Spinal cord (tissue), 9 donors: ENCODE measurements at regions not wholly inside any gene's neighbourhood (a gene's known extent, or its start where the extent isn't known, plus 50 kb on each side); places are given as distances from the start of the nearest gene placed in this dataset.

Source experiments
- DNase-seq, 6 donors: peaks; one replicate each; pipeline versions ENCODE4 v3.0.0 to v3.0.0-alpha.2; 2013 to 2015; ENCODE audit warnings: low spot score in 6 of 6, low read depth in 4 of 6
- H3K27ac ChIP-seq: one replicate; pipeline ENCODE4 v1.5.1; 2013; ENCODE audit warnings: low read depth, low read length, control low read depth
- H3K27me3 ChIP-seq: one replicate; pipeline ENCODE4 v1.6.1; 2013; ENCODE audit warnings: low read length; ENCODE audit not compliant: control insufficient read depth, insufficient read depth
- H3K36me3 ChIP-seq: one replicate; pipeline ENCODE4 v1.6.1; 2013; ENCODE audit warnings: low read length; ENCODE audit not compliant: control insufficient read depth, insufficient read depth
- H3K4me1 ChIP-seq: one replicate; pipeline ENCODE4 v1.6.1; 2013; ENCODE audit warnings: low read length; ENCODE audit not compliant: control insufficient read depth, insufficient read depth
- H3K4me3 ChIP-seq: one replicate; pipeline ENCODE4 v1.5.1; 2013; ENCODE audit warnings: low read depth, low read length, control low read depth
- H3K9me3 ChIP-seq: one replicate; pipeline ENCODE4 v1.6.1; 2013; ENCODE audit warnings: low read length; ENCODE audit not compliant: control insufficient read depth, insufficient read depth
- WGBS: methylation state at CpG from one replicate; pipeline ENCODE4 v1.1.5; 2013; ENCODE audit warnings: missing lambda C conversion rate; ENCODE audit not compliant: insufficient coverage; 5-methylcytosine and 5-hydroxymethylcytosine counted together
- donor health status: healthy.

GRCh38 chr18:26656431-26656943, 108.1 kb upstream of the KCTD1 start:
- Histone ChIP-seq H3K4me1 (peaks cover 7% of the 10 kb centered on the region), H3K36me3 (no peaks in the 10 kb centered on the region), H3K27ac (peak overlapping the region; percentile 80), H3K9me3 (no peaks in the 10 kb centered on the region), H3K27me3 (no peaks in the 10 kb centered on the region), H3K4me3 (peak overlapping the region; percentile 56)
- DNase-seq, result no peak
- under 1% methylated on average over 68 of the region's 68 CpGs for WGBS

- H3K36me3 ChIP-seq, result no peaks in the 10 kb centered on the region
- under 1% methylated on average over 37 of the region's 58 CpGs for whole genome bisulfite sequencing
- H3K9me3 ChIP-seq, result no peaks in the 10 kb centered on the region
- H3K4me3 ChIP-seq, result peak overlapping the region; percentile 56
- peak overlapping the region; percentile 80 for H3K27ac ChIP-seq
- peaks cover 7% of the 10 kb centered on the region for H3K4me1 ChIP-seq
- H3K27me3 ChIP-seq, result no peaks in the 10 kb centered on the region
- DNase-seq, result peak in 3 of 6 donors; percentile 54 to 92 (median 86)
Measured at GRCh38 chr18:26655525-26656430, 107.4 kb upstream of the KCTD1 start.

DNA sequence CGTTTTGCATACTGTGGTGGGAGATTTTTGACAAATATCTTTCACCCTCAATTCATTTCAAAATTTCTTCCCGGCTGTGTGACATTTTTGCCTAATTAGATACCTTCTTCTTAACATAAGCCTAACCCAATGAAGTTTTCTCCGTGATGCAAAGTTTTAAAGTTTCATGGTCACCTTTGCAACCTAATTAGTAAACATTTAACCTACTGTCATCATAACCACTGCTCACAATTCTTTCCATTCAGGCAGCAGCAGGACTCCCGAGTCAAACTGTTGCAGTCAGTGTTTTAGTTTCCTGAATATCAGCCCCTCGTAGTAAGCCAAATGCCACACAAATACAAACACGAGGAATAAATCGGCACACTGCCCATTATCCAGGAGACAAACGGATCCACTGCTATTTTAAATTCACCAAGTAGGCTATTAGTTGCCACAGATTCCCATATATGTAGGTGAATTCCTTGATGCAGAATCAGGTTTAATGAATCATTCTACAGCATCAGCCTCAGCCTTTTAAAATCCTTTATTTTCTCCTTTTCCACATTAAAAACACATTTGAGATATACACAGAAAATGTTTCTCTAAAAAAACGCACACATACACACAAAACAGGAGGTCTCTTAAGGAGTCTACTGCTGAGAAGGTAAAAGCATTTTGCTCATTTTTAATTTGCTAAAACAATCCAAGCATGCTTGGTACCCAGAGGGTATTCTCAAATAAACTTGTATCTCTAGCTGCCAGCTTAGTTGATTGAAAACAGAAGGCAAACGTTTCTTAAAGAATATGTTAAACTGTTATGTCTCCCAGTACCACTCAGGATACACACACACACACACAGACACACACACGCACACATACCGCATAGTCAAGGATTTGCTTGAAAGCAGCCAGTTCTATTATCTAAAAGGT, 106.5 kb upstream of the KCTD1 start:
- Histone ChIP-seq H3K27ac (peak overlapping the region; percentile 80), H3K4me3 (peak overlapping the region; percentile 56), H3K4me1 (peaks cover 7% of the 10 kb centered on the region), H3K36me3 (no peaks in the 10 kb centered on the region), H3K9me3 (no peaks in the 10 kb centered on the region), H3K27me3 (no peaks in the 10 kb centered on the region)
- DNase-seq, result peak in 2 of 6 donors; percentile 67 to 87
- WGBS, result 31% methylated on average over 3 of the region's 12 CpGs

DNA sequence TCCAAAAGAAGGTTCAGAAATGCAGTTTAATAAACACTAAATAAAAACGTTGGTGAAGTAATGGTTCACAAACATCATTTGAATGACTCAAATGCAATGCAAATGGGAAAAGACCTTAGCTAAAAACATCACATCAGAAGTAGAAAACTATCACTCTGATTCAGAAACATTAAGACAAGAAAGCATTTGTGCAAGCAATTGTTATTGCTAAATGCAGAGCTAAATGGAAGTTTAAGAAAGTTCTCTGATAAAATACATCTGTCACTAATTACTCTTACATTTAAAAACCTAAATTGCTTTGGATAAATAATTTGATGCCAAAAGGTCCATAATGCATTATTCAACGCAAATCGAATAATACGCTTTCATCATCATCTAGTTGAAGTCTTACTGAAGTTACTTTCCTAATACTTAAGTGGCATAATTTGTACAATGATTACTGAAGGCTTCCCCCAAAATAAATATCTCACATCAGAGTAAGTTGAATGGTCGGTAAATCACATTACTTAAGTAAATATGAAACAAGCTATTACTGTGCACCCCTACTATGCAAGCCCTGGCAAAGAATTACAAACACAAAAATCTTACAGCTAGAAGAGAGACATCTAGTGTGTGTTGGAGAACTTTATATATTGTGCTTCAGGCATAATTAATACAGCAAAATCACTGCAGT, 105.7 kb upstream of the KCTD1 start:
- WGBS, result no CpG with 5 or more reads among the region's 5 CpGs

DNA sequence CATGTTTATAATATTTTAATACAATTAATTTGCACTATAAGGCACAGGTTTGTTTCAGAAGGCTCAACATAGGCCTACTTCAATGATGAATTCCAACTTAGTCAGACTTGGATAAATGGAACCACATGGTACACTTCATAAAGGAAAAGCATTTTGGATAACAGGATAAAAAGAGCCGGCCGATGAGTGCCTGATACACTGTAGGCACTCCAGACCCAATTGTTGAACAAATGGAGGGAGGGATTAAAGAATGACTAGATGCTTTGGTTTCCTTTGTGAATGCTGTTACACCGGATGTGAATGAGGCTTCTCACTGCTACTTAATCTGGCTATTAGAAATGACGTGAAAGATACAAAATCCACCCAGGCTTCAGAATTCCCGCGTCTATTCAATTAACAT, 104.1 kb upstream of the KCTD1 start:
- WGBS, result 91% methylated on average over 4 of the region's 6 CpGs
- Histone ChIP-seq H3K9me3 (no peaks in the 10 kb centered on the region), H3K27ac (no peak overlapping the region), H3K4me3 (no peak overlapping the region), H3K36me3 (no peaks in the 10 kb centered on the region), H3K27me3 (no peaks in the 10 kb centered on the region), H3K4me1 (peaks cover 11% of the 10 kb centered on the region)
- no peak for DNase-seq

More for the DNA sequence above, 105.7 kb upstream of the KCTD1 start:
- Histone ChIP-seq H3K36me3 (no peaks in the 10 kb centered on the region), H3K27me3 (no peaks in the 10 kb centered on the region), H3K9me3 (no peaks in the 10 kb centered on the region), H3K27ac (no peak overlapping the region), H3K4me3 (no peak overlapping the region), H3K4me1 (peaks cover 11% of the 10 kb centered on the region)
- DNase-seq, result peak in 2 of 6 donors; percentile 16 to 60

DNA sequence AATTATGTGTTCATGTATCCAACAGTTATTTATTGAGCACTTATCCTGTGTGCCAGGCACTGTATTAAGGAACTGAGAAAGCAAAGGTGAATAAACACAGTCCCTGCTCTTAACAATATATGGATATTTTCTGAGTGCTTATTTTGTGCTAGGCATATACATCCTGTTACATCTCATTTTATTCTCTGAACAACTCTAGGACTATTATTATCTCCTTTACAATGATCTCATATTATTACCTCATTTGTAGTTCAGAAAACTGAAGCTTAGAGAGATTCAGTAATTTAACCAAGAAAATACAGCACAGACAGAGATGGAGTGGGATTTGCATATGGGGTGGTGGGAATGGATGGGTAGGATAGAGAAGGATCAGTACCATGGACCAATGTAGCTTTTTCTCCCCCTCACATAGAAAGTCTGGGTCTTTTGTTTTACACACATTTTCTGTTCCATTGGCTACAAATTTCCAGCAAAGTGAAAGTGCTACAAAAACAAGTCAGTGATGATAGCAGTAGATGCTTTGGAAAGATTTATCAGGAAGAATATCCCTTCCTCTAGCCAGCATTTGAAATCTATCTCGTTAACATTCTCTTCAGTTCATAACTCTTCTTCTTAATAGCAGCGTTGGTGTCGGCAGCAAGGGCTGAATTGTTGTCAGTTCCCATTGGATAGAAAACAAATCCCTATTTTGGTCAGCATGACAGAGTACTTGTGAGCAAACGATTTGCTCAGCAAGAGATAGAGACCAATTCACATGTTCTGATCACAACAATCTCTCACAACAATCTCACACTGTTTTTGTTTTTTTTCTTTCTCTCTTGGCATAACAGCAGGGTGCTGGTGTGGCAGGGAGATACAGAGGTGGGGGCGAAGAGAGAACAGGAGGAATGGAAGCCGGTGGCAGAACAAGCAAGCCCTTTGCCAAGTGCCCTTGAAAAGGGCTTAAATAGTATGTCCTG, 102.2 kb upstream of the KCTD1 start:
- H3K27me3 ChIP-seq, result no peaks in the 10 kb centered on the region
- DNase-seq, result peak in 2 of 6 donors; percentile 26 to 67
- WGBS, result 16% methylated on average over 5 of the region's 6 CpGs
- no peaks in the 10 kb centered on the region for H3K9me3 ChIP-seq
- no peaks in the 10 kb centered on the region for H3K36me3 ChIP-seq
- H3K27ac ChIP-seq, result no peak overlapping the region
- H3K4me3 ChIP-seq, result no peak overlapping the region
- peaks cover 7% of the 10 kb centered on the region for H3K4me1 ChIP-seq

- H3K4me3 ChIP-seq, result no peak overlapping the region
- DNase-seq, result no peak
- H3K27ac ChIP-seq, result no peak overlapping the region
- peaks cover 4% of the 10 kb centered on the region for H3K4me1 ChIP-seq
- no peaks in the 10 kb centered on the region for H3K27me3 ChIP-seq
- no peaks in the 10 kb centered on the region for H3K9me3 ChIP-seq
- 70% methylated on average over 2 of the region's 6 CpGs for WGBS
- H3K36me3 ChIP-seq, result no peaks in the 10 kb centered on the region
Measured at GRCh38 chr18:26649193-26649543, 100.8 kb upstream of the KCTD1 start.

- Histone ChIP-seq H3K27ac (no peak overlapping the region), H3K4me3 (no peak overlapping the region), H3K27me3 (no peaks in the 10 kb centered on the region), H3K4me1 (peaks cover 4% of the 10 kb centered on the region), H3K36me3 (no peaks in the 10 kb centered on the region), H3K9me3 (no peaks in the 10 kb centered on the region)
- WGBS, result 92% methylated on average over 2 of the region's 6 CpGs
- DNase-seq, result no peak
Measured at GRCh38 chr18:26648509-26649192, 100.3 kb upstream of the KCTD1 start.
